ENCODE measurements at regions not wholly inside any gene's neighbourhood (a gene's known extent, or its start where the extent isn't known, plus 50 kb on each side); places are given as distances from the start of the nearest gene placed in this dataset.
"Not testable (repeated sequence)": the region's sequence is repeated elsewhere in the genome, so short reads cannot be mapped to it uniquely, and the experiment has no call there.

DNA sequence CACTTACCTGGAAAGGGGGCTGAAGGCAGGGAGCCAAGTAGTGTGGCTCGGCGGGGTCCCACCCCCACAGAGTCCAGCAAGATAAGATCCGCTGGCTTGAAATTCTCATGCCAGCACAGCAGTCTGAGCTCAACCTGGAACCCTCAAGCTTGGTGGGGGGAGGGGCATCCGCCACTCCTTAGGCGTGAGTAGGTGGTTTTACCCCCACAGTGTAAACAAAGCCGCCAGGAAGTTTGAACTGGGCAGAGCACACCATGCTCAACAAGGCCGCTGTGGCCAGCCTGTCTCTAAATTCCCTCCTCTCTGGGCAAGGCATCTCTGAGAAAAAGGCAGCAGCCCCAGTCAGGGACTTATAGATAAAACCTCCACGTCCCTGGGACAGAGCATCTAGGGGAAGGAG is 156.3 kb downstream of the KBTBD8 start:
- no peak for DNase-seq (ENCODE audit: low read depth)

- no peak for DNase-seq (ENCODE audit: low read depth)
Observed at GRCh38 chr3:67167481-67167880, 169.4 kb downstream of the KBTBD8 start.

DNA sequence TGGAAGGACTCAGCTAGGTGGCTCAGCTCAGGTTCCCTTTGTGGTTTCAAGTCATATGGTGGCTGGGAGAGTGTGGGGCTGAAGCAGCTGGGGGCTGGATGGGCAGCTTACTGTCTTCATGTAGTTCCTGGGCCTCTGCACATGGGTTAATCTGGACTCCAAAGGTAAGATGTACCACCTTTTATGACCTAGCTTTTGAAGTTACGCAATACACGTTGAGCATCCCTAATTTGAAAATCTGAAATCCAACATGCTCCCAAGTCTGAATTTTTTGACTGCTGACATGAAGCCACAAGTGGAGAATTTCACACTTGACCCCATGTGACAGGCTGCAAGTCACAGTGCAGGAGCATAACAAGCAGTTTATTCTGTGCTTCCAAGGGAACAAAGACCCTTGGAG is 173.7 kb downstream of the KBTBD8 start:
- DNase-seq (ENCODE audit: low read depth), result no peak

- not testable (repeated sequence) for DNase-seq (ENCODE audit: low read depth)
Observed at GRCh38 chr3:67173130-67173529, 175.0 kb downstream of the KBTBD8 start.

DNA sequence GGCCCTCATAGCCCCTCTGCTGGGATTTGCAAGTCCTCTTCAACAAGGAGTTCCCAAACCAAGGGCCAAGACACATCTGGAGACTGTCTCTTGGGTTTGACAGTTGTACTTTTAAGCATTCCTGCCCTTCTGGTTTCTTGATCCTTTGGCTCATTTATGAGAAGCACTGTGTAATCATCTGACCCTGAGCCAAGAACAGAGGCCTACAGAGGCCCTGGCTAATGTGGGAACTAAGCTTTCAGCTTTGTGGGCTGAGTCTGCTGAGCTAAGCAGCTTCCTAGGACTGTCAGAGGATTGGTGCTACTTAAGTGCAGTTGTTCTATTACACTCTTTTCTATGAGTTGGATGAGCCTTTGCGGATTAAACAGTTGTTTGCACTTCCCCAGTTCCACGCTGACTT is 178.3 kb downstream of the KBTBD8 start:
- no peak for DNase-seq (ENCODE audit: low read depth)

DNA sequence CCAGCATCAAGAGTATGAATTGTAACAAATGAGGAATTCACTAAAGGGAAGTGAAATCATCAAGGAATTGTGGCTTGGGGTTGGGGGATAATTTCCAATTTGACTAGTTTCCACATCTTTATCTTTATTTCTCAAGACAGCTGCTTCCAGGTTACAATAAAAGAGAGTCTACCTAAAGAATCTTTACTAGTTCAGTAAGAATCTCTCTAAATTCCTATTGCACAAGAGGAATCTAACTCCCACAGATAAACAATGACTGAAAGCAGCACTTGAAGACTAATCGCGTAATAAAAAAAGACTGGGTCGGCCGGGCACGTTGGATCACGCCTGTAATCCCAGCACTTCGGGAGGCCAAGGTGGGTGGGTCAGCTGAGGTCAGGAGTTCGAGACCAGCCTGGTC is 194.4 kb downstream of the KBTBD8 start:
- DNase-seq (ENCODE audit: low read depth), result no peak

DNA sequence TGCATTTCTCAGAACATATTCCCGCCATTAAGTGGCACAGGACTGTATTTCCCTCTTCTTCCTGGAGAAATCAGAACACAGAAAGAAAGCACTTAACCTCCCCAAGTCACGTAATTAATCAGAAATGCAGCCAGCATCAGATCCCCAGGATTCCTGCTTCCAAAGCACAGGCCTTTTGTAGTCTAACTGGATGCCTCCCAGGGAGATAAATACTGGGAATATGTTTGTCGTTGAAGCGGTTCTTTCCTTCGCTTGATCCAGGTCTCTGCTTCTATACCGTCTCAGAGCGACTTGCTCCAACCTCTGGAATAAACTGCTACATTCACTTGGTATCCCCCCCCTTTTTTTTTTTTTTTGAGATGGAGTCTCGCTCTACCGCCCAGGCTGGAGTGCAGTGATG is 198.6 kb downstream of the KBTBD8 start:
- DNase-seq (ENCODE audit: low read depth), result no peak

DNA sequence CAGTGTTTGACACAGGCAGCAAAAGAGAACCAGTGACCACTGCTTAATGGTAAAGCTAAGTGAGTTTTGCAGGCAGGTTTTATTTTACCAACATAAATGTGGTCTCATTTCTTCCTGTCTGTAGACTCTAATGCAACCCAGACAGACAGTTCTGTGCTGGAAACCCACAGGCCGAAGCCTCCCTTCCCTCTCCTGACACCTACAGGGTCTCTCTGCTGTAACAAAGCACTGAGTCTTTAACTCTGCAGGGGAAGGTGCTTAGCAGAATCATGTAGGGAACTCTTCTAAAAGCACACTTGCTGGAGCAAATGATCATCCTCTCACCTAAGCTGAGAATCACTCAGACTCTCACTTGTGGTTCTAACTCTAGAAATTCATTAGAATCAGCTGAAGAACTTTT is 200.3 kb downstream of the KBTBD8 start:
- DNase-seq (ENCODE audit: low read depth), result no peak

DNA sequence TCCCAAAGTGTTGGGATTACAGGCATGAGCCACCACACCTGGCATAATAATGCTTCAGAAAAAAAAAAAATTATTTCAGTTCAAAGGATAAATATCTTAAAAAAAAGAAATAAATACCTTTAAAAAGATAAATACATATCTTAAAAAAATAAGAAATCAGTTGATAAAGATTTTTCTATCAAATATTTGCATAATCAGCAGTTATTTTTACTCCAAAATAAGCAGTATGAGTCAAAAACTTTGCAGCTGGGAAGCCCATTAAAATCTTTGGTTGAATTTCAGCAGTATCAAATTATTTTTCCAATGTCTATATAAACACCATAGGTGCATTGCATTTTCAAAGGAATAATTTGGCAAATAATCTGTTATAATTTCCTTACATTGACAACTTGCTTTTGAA is 202.5 kb downstream of the KBTBD8 start:
- DNase-seq (ENCODE audit: low read depth), result no peak

DNA sequence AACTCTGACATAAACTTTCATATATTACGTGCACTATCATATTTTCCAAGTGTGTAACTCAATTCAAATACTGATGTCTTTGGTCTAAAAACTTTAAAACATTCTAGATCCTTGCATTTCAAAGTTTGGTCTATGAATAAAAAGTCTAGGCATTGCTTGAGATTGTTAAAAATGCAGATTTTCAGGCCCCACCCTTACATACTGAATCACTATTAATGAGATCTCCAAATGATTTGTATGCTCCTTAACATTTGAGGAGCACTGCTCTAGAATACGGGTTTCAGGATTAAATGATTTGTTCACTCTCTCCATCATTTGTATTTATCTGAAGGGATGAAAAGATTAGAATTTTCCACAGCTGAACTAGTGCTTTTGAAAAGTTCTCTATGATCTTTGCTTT is 202.9 kb downstream of the KBTBD8 start:
- no peak for DNase-seq (ENCODE audit: low read depth)

GRCh38 chr3:67202053-67202452 is 203.9 kb downstream of the KBTBD8 start:
- no peak for DNase-seq (ENCODE audit: low read depth)

DNA sequence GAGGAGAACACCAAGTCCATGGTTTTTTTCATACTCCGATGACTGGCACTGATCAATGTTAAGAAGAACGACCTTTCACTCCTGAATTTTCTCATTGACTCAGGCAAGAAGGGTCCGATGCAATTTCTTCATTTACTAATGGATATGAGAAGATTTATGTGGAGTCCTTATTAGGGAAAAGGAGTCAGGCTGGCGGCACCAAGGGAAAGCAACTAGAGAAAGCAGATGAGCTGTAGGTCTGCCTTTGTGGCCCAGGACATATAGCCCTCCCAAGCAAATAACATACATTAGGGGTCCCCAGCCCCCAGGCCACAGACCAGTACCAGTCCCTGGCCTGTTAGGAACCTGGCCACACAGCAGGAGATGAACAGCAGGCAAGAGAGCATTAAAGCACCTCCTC is 206.8 kb downstream of the KBTBD8 start:
- DNase-seq (ENCODE audit: low read depth), result no peak

- DNase-seq (ENCODE audit: low read depth), result no peak
Observed at GRCh38 chr3:67215690-67216089, 217.6 kb downstream of the KBTBD8 start.

DNA sequence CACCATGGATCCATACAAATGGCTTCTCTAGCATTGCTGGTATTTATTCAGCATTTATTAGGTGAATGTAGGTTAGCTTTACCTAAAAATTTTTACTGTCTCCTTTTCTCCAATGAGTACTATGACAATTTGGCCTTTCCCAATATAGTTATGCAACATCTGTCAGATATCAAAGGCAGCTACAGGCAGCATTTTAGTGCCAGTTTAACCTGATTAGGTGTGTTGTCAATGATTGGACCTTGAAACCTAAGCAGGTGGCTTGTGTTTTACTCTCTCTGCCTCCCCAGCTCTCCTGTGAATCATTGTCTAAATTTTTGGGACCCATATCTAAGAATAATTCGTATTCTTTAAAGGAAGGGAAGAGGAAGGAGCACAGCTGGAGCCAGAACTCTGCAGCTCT is 228.9 kb downstream of the KBTBD8 start:
- DNase-seq (ENCODE audit: low read depth), result no peak

DNA sequence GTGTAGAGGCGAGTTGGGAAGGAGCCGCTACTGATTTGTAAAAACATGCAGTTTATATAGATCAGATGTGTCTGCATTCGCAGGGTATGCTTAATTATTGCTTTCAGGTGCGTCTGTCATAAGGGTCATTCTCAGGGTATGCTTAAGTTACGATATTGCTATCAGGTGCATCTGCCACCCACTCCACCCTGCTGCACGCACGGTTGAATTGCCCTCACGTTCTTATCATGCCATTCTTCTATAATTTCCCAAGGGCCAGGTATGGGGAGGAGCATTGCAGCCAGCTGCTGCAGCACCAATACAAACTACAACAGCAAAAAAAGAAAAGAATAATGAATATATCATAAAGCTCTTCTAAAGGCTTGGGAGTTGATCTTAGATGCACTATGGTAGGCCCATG is 230.0 kb downstream of the KBTBD8 start:
- no peak for DNase-seq (ENCODE audit: low read depth)

- no peak for DNase-seq (ENCODE audit: low read depth)
Observed at GRCh38 chr3:67232642-67233041, 234.5 kb downstream of the KBTBD8 start.

GRCh38 chr3:67239353-67239752 is 241.2 kb downstream of the KBTBD8 start:
- DNase-seq (ENCODE audit: low read depth), result no peak

- no peak for DNase-seq (ENCODE audit: low read depth)
Observed at GRCh38 chr3:67241084-67241483, 243.0 kb downstream of the KBTBD8 start.

DNA sequence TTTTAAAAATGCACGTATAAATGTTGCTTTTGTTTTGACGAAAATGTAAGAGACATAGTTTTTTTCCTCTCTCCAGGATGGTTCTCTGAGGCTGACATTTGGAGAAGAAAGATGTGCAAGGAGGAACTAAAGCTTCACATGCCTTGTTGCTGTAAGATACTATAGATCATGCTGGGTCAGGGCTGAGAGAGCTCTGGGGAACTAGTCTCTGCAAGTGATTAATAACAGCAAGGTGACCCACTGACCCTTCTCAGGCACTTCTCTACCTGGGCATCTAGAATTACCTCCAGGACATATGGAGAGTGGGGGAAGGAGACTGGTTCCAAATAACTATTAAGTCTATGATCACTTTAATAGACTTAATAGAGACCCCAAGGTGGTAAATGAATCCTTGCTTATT is 246.0 kb downstream of the KBTBD8 start:
- no peak for DNase-seq (ENCODE audit: low read depth)

- no peak for DNase-seq (ENCODE audit: low read depth)
Observed at GRCh38 chr3:67245545-67245944, 247.4 kb downstream of the KBTBD8 start.

- DNase-seq (ENCODE audit: low read depth), result no peak
Observed at GRCh38 chr3:67248726-67249125, 250.6 kb downstream of the KBTBD8 start.

DNA sequence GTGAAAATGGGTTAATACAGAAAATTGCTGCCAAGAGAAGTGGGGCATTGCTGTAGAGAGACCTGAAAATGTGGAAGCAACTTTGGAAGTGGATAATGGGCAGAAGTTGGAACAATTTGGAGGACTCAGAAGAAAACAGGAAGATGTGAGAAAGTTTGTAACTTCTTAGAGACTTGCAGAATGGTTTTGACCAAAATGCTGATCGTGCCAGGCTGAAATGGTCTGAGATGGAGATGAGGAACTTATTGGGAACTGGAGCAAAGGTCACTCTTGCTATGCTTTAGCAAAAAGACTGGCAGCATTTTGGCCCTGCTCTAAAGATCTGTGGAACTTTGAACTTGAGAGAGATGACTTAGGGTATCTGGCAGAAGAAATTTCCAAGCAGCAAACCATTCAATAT is 254.8 kb downstream of the KBTBD8 start:
- DNase-seq (ENCODE audit: low read depth), result not testable (repeated sequence)

GRCh38 chr3:67278015-67278618 is 280.0 kb downstream of the KBTBD8 start:
- no peak for DNase-seq (ENCODE audit: low read depth)

- no peak for DNase-seq (ENCODE audit: low read depth)
Observed at GRCh38 chr3:67286586-67286985, 288.5 kb downstream of the KBTBD8 start.
